ENCODE measurements at regions not wholly inside any gene's neighbourhood (a gene's known extent, or its start where the extent isn't known, plus 50 kb on each side); places are given as distances from the start of the nearest gene placed in this dataset.

DNA sequence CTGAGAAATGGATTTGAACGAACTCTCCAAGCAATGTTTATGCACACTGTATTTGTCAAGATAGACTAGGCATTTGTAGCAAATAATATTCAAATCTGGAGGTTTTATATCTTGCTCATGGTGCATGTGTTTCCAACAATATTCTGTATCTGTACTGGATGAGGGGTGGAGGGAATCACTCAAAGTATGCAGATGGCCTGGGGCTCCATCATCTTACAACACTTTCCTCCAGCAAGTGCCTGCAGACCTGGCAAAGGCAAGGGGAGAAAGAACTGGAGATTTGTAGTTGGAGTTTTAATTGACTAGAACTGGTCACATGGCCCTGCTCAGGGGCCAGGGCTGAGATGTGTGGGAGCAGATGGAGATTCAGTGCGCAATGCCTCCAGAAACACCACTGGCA lies 309.0 kb downstream of the PLK2 start:
- DNase-seq (ENCODE audit: low spot score), result no peak

DNA sequence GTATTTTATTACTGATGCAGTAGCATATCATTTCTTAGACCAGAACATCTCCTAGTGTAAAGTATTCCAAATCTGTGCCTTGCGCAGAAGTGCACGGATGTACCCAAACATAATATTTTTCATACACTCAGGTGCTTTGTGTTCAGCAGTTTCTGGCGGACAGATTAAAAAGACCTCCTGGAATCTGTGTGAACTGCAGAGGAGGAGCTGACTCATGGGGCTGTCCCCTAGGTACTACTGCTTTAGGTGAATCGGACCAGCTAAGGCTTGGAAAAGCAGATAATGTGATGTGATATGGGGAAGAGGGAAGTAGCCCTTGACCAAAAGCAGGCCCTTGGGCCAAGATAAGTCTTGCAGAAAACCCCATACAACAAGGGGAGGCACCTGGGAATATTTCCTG lies 310.1 kb downstream of the PLK2 start:
- no peak for DNase-seq (ENCODE audit: low spot score)

DNA sequence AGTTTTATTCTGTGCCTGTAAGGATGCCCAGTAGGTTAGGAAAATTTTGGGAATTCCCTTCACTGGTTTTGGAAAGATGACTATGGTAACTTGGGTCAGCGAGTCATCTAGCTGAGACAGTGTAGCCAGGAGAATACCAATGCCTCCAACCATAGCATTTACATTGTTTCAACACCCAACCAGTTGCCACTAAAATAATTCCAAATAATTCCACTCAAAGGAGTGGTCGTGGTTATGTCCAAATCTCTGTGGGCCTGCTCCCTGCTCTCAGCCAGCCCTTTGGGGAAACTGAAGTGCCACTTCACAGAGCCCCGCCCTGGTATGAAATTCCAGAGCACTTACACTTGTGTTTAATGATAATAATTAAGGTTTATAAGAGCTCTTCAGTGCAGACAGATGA lies 310.5 kb downstream of the PLK2 start:
- DNase-seq (ENCODE audit: low spot score), result no peak

DNA sequence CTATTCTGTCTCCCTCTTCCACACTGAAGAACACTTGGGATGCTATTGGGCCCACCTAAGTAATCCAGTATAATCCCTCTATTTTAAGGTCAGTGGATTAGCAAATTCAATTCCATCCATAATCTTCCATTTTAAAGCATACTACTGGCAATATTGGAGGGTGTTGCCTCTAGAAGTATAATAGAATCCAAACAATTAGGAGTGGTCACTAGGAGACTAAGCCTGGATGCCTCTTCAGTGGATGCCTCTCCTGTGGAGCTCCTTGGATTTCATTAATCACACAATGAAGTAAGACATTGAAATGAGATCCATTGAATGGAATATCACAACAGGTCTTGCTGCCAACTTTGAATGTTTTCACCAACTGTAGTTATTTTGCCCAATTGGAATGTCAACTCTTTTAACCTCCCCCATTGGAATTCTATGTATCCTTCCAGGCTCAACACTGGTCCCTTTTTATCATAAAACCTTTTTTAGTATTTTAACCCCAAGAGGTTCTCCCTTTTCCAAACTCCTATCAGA lies 311.6 kb downstream of the PLK2 start:
- DNase-seq (ENCODE audit: low spot score), result no peak

DNA sequence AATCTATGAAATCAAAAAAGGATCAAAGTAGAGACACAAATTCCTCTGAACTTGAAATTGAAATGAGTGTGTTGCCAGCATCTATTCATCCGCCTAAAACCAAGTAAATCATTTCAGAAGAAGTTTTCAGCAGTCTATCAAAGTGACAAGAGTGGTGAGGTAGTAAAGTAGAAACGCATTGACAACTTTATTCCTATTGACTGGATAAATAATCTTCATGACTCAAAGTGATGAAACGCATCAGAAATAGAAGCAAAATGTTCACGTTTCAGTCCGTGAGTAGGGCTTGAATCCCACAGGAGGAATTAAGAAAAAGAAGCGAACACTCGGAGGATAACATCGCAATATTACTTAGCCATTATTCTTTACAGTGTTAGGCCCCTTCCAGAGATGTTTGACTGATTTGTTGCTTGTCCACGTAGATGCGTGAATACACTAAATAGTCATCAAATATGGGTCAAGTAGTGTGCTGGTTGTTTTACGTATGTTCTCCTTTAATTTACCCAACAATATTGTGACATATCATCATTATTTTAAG lies 314.4 kb downstream of the PLK2 start:
- DNase-seq (ENCODE audit: low spot score), result no peak

DNA sequence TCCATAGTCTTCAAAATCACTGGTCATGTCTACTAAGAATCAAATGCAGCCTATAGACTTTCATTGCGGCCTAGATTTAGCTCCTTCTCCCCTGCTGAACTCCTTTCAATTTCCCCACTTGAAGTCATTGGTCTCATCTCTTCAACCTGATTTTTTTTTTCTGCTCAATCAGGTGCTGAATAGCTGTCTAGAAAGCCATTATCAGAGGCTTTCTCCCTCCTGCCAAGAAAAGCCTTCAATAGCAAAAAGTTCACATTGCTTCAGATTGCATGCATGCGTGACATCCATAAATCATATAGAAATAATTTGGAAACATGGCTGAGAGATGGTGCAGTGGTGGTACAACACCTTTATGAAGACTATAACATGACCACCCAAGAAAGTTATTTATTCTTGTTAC lies 316.2 kb downstream of the PLK2 start:
- no peak for DNase-seq (ENCODE audit: low spot score)

DNA sequence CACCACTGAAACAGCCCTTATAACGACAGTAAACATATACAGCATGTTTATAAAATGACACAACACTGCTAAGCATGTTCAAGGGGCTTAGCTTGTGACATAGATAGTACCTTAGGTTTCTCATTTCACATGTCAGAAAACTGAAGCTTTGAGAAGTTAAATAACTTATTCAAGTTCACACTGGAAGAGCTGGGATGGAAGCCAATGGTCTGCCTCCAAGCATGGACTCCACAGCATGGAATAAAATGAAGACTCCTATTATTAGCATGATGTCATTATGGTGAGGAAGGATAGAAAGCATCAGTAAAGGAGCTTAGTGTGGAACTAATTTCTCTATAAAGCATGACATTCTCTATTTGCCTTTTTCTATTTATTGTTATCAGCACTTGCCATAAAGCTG lies 316.7 kb downstream of the PLK2 start:
- DNase-seq (ENCODE audit: low spot score), result no peak

DNA sequence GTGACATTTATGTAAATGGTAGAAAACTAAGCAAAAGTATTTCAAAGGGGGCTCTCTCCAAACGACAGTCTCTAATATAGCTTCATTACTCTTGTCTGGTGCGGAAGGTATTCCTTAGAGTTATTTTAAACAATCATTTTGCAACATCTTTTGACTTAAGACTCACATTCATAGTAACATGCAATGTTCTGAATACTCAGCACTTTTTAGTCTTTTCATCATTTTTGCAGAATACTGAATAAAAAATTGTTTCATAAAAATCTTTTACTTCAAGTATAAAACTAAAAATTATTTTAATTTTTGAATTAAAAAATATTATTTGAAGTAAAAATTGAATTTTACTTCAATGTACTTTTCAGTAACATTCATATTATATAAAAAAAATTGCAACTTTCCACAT lies 321.1 kb downstream of the PLK2 start:
- no peak for DNase-seq (ENCODE audit: low spot score)

DNA sequence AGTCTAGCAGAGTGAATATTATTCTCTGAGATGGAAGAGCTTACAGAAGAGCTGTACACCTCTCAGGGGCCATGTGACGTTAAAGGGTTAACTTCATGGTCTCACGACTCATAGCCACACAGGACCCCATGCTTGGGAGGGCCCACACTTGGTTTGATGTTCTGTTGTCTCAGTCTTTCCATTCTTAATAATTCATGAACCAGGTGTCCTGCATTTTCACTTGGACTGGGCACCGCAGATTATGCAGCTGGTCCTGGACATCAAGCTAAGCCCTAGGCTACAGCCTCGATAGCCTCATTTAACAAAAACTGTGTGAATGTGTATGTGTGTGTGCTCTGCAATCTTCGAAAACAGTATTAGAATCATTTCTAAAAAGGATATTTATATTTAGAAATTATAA lies 323.5 kb downstream of the PLK2 start:
- DNase-seq (ENCODE audit: low spot score), result no peak

DNA sequence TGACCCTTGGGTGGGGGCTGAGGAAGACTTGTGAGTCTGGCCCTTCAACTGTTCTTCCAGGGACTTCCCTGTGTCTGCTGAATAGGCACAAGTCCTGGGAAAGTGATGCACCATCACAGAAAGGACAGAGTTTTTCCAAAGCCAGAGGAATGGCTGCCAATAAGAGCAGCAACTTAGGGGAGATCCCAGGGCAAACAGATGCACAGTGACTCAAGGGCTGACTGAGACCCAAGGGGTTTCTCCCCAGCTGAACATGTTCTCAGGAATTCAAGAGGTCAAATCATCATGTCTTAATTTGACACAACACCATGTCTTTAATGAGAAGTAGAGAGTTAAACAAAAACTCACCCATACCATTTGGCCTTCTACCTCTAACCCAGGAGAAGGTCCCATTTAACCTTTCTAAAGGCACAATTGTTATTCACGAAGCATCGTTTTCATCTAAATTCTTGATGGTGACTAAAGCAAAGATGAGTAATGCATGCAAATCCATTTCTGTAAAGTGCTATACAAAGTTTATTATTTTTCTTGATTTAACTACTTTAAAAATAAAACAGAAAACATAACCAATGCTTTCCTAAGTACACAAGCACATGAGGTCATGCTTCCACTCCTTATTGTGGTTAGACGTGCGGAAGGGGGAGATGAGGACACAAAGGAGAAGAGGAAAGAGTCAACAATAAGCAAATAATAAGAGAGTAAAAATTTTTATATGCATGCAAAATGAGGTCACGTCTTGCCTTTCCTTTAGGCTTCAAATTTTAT lies 324.1 kb downstream of the PLK2 start:
- no peak for DNase-seq (ENCODE audit: low spot score)

DNA sequence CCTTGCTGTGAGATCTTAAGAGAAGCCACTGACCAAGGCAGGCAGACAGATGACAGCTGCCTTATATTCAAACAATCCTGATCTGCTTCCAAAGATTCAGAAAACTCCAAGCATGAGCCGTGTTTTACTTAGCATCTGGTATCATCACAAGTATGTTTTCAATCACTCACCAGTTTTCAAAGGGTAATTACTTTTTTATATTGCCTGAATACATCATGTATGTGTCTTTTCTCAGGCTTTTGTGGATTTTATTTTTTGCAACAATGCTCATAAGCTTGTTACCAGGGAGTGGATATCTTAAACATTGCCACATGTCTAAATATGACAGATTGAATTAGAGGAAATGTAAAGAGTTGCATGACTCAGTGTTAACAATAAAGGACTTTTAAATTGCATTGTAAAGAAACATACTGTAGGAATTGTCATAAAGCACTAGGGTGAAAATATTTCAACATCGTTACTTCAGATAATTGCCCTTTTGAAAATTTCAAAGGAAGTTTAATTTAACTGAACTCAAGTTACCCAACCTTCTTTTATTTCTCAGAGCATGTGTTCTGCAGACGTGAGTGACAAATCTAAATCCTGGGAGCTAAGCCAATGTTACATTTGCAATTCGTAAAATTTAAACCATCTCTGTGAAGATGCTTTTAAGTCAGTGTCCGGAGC lies 326.1 kb downstream of the PLK2 start:
- DNase-seq (ENCODE audit: low spot score), result no peak

DNA sequence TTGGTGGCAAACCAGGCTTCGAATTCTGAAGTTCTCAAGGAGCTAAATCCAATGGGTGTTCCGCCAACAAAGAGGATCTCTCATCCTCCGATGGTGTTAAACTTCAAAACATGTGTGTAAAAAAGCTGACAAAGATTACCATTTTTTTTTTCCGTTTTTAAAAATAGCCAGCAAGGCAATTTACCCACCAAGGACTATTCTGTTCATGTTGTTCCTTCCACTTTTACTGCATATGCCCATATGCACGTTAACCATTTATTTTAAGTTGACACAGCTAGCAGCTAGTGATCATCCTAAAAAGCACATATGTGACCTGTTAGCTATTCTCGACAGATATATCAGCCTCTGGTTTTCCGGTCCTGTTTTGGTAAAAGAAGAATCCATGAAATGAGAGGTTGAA lies 326.7 kb downstream of the PLK2 start:
- DNase-seq (ENCODE audit: low spot score), result no peak

DNA sequence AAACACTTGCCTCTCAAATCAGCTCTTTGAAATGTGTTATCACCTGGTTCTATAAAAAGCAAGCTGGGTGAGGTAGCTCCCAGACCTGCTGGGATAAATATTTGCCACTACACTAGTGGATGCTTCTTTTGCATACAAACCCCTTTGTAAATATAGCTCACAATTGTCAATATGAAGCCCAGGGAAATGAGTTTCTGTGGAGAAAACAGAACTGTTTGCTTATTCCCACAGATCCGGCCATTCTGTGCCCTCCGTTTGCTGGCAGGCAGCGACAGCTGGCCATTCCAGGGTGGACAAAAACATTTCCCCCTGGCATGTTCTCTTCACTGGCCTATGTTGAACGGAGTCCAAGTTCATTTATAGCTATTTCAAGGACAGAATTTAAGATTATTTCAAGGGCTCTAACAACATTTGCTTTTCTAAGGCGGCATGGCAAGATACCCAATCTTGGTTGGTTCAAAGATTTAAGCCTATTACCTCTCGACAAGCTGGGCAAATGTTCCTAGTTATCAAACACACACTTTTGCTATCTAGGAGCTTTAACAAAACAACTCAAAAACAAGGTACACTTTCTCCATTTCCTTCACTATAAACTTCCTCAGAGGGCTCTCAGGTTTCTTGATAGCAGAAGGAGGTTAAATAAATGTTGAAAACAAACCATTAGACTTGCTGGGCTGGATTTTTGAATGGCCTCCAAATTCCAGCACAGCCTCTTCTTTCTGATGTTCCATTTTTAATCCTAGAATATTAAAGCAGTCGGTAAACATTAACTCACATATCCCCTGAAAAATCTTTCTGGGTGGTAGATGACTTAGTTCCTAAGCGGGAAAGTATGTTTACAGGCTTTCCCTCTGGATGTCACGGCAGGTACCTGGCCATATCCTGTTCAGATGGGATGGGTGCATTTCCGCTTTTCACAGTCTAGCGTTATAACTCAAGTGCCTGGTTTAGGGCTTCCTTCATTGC lies 332.3 kb downstream of the PLK2 start:
- no peak for DNase-seq (ENCODE audit: low spot score)

DNA sequence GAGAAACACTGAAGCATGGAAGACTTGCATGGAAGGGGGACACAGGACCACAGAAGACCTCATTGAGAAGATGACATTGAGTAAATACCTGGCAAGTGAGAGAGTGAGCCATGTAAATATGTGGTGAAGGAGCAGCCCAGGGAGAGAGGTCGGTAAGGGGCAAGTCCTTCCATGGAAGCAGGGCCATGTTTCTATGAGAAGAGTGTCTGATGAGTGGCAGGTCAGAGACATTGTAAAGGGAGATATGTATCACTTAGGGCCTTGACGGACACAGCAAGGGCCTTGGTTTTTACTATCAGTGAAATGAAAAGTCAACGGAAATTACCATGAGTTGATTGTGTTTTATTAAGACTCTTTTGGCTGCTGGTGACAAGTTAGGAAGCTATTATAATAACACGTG lies 336.4 kb downstream of the PLK2 start:
- no peak for DNase-seq (ENCODE audit: low spot score)

DNA sequence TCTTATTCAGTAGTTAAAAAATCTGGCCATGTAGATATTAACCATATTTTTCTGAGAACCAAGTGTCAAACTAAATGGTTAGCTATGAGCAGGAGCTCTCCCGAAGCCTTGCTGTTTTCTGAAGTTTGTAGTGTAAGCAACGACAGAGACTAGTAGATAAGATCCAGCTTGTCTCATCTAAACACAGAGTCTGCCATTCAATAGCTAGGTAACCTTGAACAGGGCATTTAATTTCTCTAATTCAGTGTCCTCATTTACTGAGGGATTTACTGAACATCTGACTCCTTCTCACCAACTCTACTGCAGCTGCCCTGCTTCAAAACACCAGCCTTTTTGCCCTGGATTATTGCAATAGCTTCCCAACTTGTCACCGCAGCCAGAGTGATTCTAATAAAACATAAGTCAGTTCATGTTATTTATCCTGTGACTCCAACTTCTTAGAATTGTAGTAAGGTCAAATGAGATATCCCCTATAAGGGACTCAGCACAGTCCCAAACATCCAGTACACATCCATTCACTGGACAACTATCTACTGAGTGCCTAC lies 337.0 kb downstream of the PLK2 start:
- DNase-seq (ENCODE audit: low spot score), result no peak

DNA sequence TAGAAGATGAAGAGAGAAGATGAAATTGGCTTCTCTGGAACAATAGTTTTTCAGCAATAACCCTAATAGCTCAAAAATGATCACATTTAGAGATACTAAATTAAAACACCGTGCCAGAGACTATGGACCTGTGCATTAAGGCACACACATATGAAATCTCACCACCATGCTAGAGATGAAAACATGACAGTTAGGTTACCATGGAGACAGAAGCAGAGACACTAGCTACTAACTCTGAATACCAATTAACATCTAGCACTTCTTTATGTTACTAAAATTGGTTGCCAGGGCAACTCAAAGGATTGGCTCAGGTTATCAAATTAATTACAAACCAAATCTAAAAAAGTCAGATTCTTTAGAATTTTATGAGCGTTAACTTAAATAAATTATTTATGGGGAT lies 337.7 kb downstream of the PLK2 start:
- no peak for DNase-seq (ENCODE audit: low spot score)

DNA sequence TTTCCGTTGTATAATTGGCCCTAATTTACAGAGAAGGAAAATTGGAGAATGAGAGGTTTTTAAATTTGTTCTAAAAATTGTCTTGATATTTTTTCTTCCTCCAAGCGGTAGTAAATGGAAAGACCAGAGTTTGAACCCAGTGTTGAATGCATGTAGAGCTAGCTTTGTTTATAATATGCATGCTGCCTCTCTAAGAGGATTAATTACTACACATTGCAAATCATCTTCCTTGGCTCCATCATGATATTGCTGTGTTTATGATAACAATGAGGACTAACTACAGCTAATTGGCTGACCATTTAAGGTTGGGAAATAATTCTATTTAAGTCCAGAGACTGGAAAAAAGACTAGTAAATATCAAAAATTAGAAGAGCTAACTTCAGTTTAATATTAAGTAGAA lies 338.5 kb downstream of the PLK2 start:
- no peak for DNase-seq (ENCODE audit: low spot score)

DNA sequence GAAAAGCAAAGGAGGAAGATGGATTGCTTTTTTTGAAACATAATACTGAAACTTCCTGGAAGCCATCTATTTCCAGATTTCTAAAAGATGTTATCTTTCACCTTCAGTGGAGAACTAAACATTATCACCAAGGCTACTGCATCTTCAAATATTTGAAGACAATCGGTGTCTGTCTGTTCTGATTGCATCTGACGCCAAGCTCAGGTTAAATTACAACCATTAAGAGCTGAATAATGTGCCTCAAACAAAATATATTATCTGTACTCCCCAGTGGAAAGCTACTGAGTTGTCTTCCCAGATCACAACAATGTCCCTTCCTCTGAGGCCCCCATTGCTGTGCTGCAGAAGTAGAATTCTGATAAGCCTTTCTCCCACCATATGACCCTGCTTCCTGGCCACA lies 342.3 kb downstream of the PLK2 start:
- no peak for DNase-seq (ENCODE audit: low spot score)

DNA sequence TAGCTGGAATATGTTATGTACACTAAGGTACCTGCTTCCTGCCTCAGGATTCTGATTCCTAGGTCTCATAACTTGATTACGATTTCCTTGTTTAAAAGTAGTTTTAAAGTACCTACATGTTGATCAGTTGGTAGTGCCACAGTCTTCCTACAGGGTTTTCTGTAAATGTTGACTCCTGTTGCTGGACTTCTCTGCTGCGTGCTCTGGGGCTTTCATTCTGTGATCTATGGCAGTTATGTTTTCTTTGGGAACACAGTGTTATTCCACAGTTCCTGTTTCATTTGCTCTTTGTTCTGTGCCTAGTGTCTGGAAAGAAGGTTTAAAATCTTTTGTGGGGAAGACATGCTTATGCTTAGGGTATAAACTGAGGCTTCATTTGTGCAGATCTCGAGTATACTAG lies 343.5 kb downstream of the PLK2 start:
- DNase-seq (ENCODE audit: low spot score), result no peak

DNA sequence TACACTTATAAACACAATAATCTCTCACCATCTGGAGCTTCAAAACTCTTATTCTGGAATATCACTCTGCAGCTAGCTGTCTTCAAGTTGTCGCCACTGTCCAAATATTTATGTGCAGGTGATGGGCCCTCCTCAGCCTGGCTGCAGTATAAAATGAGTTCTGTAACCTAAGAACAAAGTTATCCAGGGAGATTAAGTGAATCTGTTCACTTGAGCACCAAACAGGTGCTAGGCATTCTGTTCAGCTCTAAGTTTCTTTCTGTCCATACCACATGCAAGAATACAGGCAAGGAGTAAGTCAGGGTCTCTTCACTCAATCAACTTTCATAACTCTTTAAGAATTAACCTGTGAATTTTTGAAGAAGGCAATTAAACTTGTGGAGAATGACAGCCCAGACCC lies 344.1 kb downstream of the PLK2 start:
- no peak for DNase-seq (ENCODE audit: low spot score)

DNA sequence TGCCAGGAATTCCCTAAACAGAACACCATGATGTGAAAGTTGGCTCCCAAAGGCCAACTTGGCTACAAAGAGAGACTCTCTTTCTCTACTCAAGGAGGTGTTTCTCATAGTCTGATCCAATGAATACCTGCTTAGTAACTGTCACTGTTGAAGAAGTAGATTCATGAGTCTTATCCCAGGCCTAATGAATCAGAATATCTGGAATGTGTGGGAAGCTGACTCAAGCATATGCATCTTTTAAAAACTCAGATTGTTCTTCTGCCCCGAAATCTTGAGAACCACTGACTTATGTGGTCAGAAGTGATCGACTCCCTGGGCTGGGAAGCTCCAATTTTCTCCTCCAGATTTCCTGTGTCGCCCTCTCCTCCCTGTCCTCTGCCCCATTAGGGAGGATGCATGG lies 345.6 kb downstream of the PLK2 start:
- DNase-seq (ENCODE audit: low spot score), result no peak

DNA sequence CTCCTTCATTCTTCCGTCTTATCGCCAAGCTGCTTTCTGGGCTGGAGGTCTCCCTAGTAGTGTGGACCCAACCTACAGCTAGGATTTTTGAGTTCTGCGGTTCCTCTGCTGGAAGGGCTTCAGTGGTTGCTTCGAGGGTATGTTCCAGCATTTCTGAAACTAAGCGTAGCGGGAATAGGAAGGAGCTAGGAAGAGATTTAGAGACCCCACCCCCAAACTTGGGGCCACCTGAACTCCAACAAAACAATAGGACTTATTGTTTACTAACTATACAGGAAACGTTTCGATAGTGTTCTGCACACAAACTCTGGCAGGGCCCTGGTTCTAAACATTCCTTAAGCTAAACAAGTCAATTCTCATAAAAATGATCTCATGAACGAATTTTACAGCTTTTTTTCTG lies 346.7 kb downstream of the PLK2 start:
- DNase-seq (ENCODE audit: low spot score), result no peak

Data from globus pallidus (tissue), 1 donor.